DND-41 (cell line): ENCODE measurements at regions not wholly inside any gene's neighbourhood (a gene's known extent, or its start where the extent isn't known, plus 50 kb on each side); places are given as distances from the start of the nearest gene placed in this dataset.

ENCODE experiments used
- ATAC-seq: fragments of 200-7000 bp; cut with Tn5 transposase; 3 replicates; pipeline ENCODE4 v1.9.1; 2021; ENCODE audit warnings: low read depth; ENCODE audit not compliant: insufficient read depth
- DNase-seq: peaks from one replicate; pipeline ENCODE4 v3.0.0-alpha.2; 2020
- H2AFZ ChIP-seq: 2 replicates; pipeline ENCODE4 v1.6.0; 2012; ENCODE audit warnings: low read depth, low read length
- H3K27ac ChIP-seq: 2 replicates; pipeline ENCODE4 v1.5.1; 2012; ENCODE audit warnings: low read length, inconsistent platforms
- H3K27me3 ChIP-seq: fragments of 200-600 bp; sonication (generic); 2 replicates; pipeline ENCODE4 v1.6.0; 2012; ENCODE audit warnings: low read length, mild to moderate bottlenecking, inconsistent platforms; ENCODE audit not compliant: insufficient read depth, poor library complexity
- H3K36me3 ChIP-seq: 2 replicates; pipeline ENCODE4 v1.5.1; 2012; ENCODE audit warnings: low read length, inconsistent platforms; ENCODE audit not compliant: insufficient read depth
- H3K4me1 ChIP-seq: 2 replicates; pipeline ENCODE4 v1.5.1; 2012; ENCODE audit warnings: mild to moderate bottlenecking, low read length; ENCODE audit not compliant: insufficient read depth
- H3K4me2 ChIP-seq: 2 replicates; pipeline ENCODE4 v1.6.0; 2012; ENCODE audit warnings: mild to moderate bottlenecking, moderate library complexity, low read length, inconsistent platforms; ENCODE audit not compliant: insufficient read depth
- H3K4me3 ChIP-seq, 2 experiments: fragments of 200-600 bp in 1 of 2; shearing (Covaris generic) in 1 of 2; 2 replicates each; pipeline ENCODE4 v1.5.1; 2012 to 2016; ENCODE audit warnings: inconsistent platforms in 2 of 2, low read length in 2 of 2, mild to moderate bottlenecking in 2 of 2, low read depth in 1 of 2, moderate library complexity in 1 of 2
- H3K79me2 ChIP-seq: 2 replicates; pipeline ENCODE4 v1.6.0; 2012; ENCODE audit warnings: low read length, inconsistent platforms; ENCODE audit not compliant: insufficient read depth
- H3K9ac ChIP-seq: 2 replicates; pipeline ENCODE4 v1.6.0; 2012; ENCODE audit warnings: low read depth, mild to moderate bottlenecking, inconsistent platforms, low read length, moderate library complexity
- H3K9me3 ChIP-seq: 2 replicates; pipeline ENCODE4 v1.5.1; 2012; ENCODE audit warnings: low read length, moderate library complexity, mild to moderate bottlenecking, inconsistent platforms; ENCODE audit not compliant: insufficient read depth, severe bottlenecking
- H4K20me1 ChIP-seq: 2 replicates; pipeline ENCODE4 v1.6.0; 2012; ENCODE audit warnings: low read length; ENCODE audit not compliant: insufficient read depth
- EZH2 ChIP-seq: IDR thresholded peaks from 3 replicates; pipeline ENCODE4 v1.6.1; 2012; ENCODE audit warnings: borderline replicate concordance, low read depth, mild to moderate bottlenecking, moderate library complexity, low read length, inconsistent platforms; ENCODE audit not compliant: severe bottlenecking
- TF ChIP-seq, protein P1 (sequence below): IDR thresholded peaks from 2 replicates; pipeline ENCODE4 v1.5.1; 2012; ENCODE audit warnings: borderline replicate concordance, low read length, moderate library complexity, mild to moderate bottlenecking; ENCODE audit not compliant: poor library complexity, severe bottlenecking; ENCODE audit errors: extremely low read depth

DNA sequence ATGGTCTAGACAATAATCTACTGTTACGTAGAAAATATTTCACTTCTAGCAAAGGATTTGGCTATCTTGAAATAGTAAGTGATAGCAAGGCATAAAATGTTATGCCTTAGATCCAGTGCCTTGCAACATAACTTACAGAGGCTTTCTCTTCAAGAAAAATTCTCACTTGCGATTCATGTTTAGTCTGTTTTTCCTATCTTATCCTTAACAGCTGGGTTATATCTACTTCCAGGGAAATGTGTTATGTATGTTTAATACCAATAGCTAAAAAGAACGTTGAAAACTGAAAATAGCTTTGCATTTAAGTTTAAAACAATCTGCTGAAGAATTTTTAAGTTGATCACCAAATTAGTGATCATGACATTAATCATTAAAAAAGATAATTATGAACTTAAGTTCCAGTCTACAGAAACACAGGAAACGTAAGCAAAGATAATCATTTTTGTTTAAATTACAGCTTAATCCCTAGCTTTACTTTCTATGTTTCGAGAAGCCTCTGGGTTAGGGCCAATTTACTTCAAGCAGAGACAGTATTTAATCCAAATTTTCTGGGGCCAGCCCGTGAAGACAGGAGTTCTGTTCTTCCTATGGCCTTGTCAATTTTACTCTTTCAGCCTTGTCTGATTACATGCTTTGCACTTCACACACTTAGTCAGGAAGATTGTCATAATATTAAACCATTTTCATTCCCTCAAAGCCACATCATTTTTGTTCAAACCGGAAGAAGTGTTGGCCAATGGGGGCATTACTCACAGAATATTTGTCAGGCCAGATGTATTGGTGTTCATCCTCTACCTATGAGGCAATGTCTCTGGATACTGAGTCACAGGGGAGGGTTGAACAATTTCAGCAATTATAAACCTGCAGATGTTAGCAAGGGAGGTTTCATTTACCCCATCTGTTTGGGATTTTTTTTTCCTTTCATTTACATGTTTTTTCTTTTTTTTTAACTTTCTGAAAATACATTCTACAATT, 1132.9 kb upstream of the ZEB2 start:
- no peak overlapping the region for H2AFZ ChIP-seq

DNA sequence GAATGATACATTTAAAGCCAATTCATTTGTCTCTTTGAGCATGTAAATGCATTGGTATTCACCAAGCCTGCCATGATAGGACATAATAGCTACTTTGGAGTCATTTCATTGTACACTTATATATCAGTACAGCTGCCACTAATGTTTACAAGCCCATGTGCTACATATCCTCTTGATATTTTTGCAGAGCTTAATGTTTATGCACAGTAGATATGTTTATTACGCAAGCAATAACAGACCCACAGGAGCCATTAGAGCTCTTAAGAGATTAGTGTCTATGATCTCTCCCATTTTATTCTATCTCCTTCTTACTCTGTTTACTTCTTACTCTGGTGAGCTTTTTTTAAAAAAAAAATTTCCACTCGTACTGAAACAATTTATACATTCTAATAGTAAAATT, 1132.1 kb upstream of the ZEB2 start:
- no peak for DNase-seq
- H3K4me1 ChIP-seq, result no peaks in the 10 kb centered on the region
- H3K27me3 ChIP-seq, result no peaks in the 10 kb centered on the region
- no peak overlapping the region for H2AFZ ChIP-seq
- no peaks in the 10 kb centered on the region for H4K20me1 ChIP-seq
- H3K4me2 ChIP-seq, result no peak overlapping the region
- no peak overlapping the region for H3K27ac ChIP-seq
- H3K9me3 ChIP-seq, result peaks cover 2% of the 10 kb centered on the region
- no peak for TF ChIP-seq EZH2
- TF ChIP-seq, protein P1, sequence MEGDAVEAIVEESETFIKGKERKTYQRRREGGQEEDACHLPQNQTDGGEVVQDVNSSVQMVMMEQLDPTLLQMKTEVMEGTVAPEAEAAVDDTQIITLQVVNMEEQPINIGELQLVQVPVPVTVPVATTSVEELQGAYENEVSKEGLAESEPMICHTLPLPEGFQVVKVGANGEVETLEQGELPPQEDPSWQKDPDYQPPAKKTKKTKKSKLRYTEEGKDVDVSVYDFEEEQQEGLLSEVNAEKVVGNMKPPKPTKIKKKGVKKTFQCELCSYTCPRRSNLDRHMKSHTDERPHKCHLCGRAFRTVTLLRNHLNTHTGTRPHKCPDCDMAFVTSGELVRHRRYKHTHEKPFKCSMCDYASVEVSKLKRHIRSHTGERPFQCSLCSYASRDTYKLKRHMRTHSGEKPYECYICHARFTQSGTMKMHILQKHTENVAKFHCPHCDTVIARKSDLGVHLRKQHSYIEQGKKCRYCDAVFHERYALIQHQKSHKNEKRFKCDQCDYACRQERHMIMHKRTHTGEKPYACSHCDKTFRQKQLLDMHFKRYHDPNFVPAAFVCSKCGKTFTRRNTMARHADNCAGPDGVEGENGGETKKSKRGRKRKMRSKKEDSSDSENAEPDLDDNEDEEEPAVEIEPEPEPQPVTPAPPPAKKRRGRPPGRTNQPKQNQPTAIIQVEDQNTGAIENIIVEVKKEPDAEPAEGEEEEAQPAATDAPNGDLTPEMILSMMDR, result no peak
- H3K36me3 ChIP-seq, result no peaks in the 10 kb centered on the region
- H3K4me3 ChIP-seq, result no peak overlapping the region
- no peaks in the 10 kb centered on the region for H3K79me2 ChIP-seq
- no peak overlapping the region for H3K9ac ChIP-seq
- no peak for ATAC-seq

More for the DNA sequence above, 1132.9 kb upstream of the ZEB2 start:
- Histone ChIP-seq H3K4me3 (no peak overlapping the region), H3K9me3 (peaks cover 2% of the 10 kb centered on the region), H3K9ac (no peak overlapping the region), H3K36me3 (no peaks in the 10 kb centered on the region), H3K4me1 (no peaks in the 10 kb centered on the region), H4K20me1 (no peaks in the 10 kb centered on the region), H3K27me3 (no peaks in the 10 kb centered on the region), H3K27ac (no peak overlapping the region), H3K4me2 (no peak overlapping the region), H3K79me2 (no peaks in the 10 kb centered on the region)
- TF ChIP-seq, protein P1, result no peak
- TF ChIP-seq EZH2, result no peak
- DNase-seq, result no peak
- no peak for ATAC-seq

DNA sequence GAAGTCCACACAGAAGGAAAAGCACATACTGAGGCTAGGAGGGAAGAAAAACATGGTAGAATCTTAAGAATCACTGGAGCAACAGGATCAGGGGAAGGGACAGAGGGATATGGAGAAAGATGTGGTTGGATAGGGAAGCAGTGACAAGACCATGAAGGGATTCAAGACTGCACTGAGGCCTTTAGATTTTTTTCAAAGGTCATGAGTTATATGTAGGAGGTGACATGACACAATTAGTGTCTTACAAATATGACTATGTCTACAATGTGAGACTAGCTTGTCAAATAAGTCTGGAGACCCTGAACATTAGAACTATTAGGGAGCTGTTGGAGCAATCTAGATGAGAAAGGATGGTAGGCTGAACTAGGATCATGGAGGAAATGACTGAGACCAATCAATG, 1130.3 kb upstream of the ZEB2 start:
- H3K27me3 ChIP-seq, result no peaks in the 10 kb centered on the region

More for the DNA sequence above, 1130.3 kb upstream of the ZEB2 start:
- DNase-seq, result no peak
- H3K4me3 ChIP-seq, result no peak overlapping the region
- H3K79me2 ChIP-seq, result no peaks in the 10 kb centered on the region
- H3K9ac ChIP-seq, result no peak overlapping the region
- H3K36me3 ChIP-seq, result no peaks in the 10 kb centered on the region
- no peaks in the 10 kb centered on the region for H4K20me1 ChIP-seq
- H3K4me1 ChIP-seq, result peaks cover under 1% of the 10 kb centered on the region; the same call in 1 of the 2 replicates
- no peak overlapping the region for H3K27ac ChIP-seq
- H2AFZ ChIP-seq, result no peak overlapping the region
- no peak overlapping the region for H3K4me2 ChIP-seq
- peaks cover 2% of the 10 kb centered on the region for H3K9me3 ChIP-seq
- no peak for TF ChIP-seq EZH2
- TF ChIP-seq, protein P1, result no peak
- no peak for ATAC-seq
